H1 (cell line): ENCODE measurements at regions not wholly inside any gene's neighbourhood (a gene's known extent, or its start where the extent isn't known, plus 50 kb on each side); places are given as distances from the start of the nearest gene placed in this dataset.

Experiments used
- POLR2A ChIP-seq, 2 experiments: IDR thresholded peaks; 1 replicate in 1 of 2; 2 replicates in 1 of 2; pipeline ENCODE4 v1.6.1; 2011; ENCODE audit warnings: low read depth in 2 of 2, low read length in 2 of 2, mild to moderate bottlenecking in 2 of 2; ENCODE audit errors: control extremely low read depth in 1 of 2
- SP2 ChIP-seq: IDR thresholded peaks from 2 replicates; pipeline ENCODE4 v1.6.1; 2012; ENCODE audit warnings: mild to moderate bottlenecking, low read length, inconsistent platforms
- TAF1 ChIP-seq: IDR thresholded peaks from 2 replicates; pipeline ENCODE4 v1.6.1; 2011; ENCODE audit warnings: mild to moderate bottlenecking, low read depth, low read length
- TF ChIP-seq, protein P1 (sequence below), 3 experiments: IDR thresholded peaks; 1 replicate in 2 of 3; 2 replicates in 1 of 3; pipeline versions ENCODE4 v1.5.1 to v1.6.1; 2011; ENCODE audit warnings: low read length in 3 of 3, mild to moderate bottlenecking in 3 of 3, inconsistent platforms in 2 of 3, low read depth in 1 of 3, moderate library complexity in 1 of 3; ENCODE audit not compliant: insufficient read depth in 1 of 3; ENCODE audit errors: control extremely low read depth in 1 of 3

DNA sequence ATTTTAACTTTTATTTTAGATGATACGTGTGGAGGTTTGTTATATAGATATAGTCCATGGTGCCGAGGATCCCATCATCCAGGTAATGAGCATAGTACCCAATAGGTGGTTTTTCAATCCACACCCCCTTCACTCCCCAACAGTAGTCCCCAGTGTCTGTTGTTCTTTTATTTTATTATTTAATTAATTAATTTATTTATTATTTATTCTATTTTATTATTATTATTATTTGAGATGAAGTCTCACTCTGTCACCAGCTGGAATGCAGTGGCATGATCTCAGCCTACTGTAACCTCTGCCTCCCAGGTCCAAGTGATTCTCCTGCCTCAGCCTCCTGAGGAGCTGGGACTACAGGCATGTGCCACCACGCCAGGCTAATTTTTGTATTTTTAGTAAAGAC is 2086.2 kb downstream of the PCDH9 start:
- TF ChIP-seq, protein P1, sequence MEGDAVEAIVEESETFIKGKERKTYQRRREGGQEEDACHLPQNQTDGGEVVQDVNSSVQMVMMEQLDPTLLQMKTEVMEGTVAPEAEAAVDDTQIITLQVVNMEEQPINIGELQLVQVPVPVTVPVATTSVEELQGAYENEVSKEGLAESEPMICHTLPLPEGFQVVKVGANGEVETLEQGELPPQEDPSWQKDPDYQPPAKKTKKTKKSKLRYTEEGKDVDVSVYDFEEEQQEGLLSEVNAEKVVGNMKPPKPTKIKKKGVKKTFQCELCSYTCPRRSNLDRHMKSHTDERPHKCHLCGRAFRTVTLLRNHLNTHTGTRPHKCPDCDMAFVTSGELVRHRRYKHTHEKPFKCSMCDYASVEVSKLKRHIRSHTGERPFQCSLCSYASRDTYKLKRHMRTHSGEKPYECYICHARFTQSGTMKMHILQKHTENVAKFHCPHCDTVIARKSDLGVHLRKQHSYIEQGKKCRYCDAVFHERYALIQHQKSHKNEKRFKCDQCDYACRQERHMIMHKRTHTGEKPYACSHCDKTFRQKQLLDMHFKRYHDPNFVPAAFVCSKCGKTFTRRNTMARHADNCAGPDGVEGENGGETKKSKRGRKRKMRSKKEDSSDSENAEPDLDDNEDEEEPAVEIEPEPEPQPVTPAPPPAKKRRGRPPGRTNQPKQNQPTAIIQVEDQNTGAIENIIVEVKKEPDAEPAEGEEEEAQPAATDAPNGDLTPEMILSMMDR (IDR thresholded peaks at IDR 0.05; ENCODE audit: control extremely low read depth in 1 of 3, insufficient read depth in 1 of 3, low read depth in 1 of 3, low read length in 3 of 3): no peak
- TF ChIP-seq POLR2A (IDR thresholded peaks at IDR 0.05; ENCODE audit: control extremely low read depth in 1 of 2, low read depth in 2 of 2, low read length in 2 of 2) (no peak), TAF1 (no peak), SP2 (no peak)
